Gastroesophageal sphincter (tissue), 4 donors: ENCODE measurements at regions not wholly inside any gene's neighbourhood (a gene's known extent, or its start where the extent isn't known, plus 50 kb on each side); places are given as distances from the start of the nearest gene placed in this dataset.

Experiments used
- ATAC-seq: fragments of 150-250 bp; one replicate; pipeline ENCODE4 v1.9.1; 2016; ENCODE audit warnings: mild to moderate bottlenecking, moderate library complexity
- H3K27ac ChIP-seq, 4 donors: fragments of 200-600 bp; sonication (generic) in 3 of 4; 1 replicate in 3 of 4; 2 replicates in 1 of 4; pipeline ENCODE4 v1.5.1; 2016 to 2019
- H3K27me3 ChIP-seq: fragments of 200-600 bp; sonication (generic); one replicate; pipeline ENCODE4 v1.5.1; 2019
- H3K36me3 ChIP-seq, 2 donors: fragments of 200-600 bp; sonication (generic); one replicate each; pipeline ENCODE4 v1.5.1; 2019; ENCODE audit warnings: control low read depth in 1 of 2
- H3K4me1 ChIP-seq, 3 donors: fragments of 200-600 bp; sonication (generic); 1 replicate in 2 of 3; 2 replicates in 1 of 3; pipeline ENCODE4 v1.5.1; 2016 to 2019; ENCODE audit warnings: control low read depth in 2 of 3
- H3K4me3 ChIP-seq, 2 donors: fragments of 200-600 bp; sonication (generic); one replicate each; pipeline ENCODE4 v1.5.1; 2019; ENCODE audit warnings: mild to moderate bottlenecking in 1 of 2, moderate library complexity in 1 of 2
- H3K9me3 ChIP-seq, 3 donors: fragments of 200-600 bp; sonication (generic); one replicate each; pipeline ENCODE4 v1.5.1; 2017 to 2019; ENCODE audit warnings: control low read depth in 2 of 3
- EP300 ChIP-seq: sonication (generic); formaldehyde crosslinking; IDR thresholded peaks from one replicate; pipeline ENCODE4 v1.6.1; 2017; ENCODE audit warnings: antibody characterized with exemption, mild to moderate bottlenecking
- POLR2A ChIP-seq, 2 donors: fragments of 450-650 bp; IDR thresholded peaks; one replicate each; pipeline ENCODE4 v1.6.1; 2017; ENCODE audit warnings: antibody characterized with exemption in 2 of 2, mild to moderate bottlenecking in 2 of 2, moderate library complexity in 1 of 2
- POLR2AphosphoS5 ChIP-seq: sonication (generic); formaldehyde crosslinking; IDR thresholded peaks from one replicate; pipeline ENCODE4 v1.6.1; 2017; ENCODE audit warnings: antibody characterized with exemption
- WGBS, 2 donors: methylation state at CpG; one replicate each; pipeline ENCODE4 v1.1.5; 2018; ENCODE audit warnings: low coverage in 1 of 2; 5-methylcytosine and 5-hydroxymethylcytosine counted together
- TF ChIP-seq, protein P1 (sequence below), 4 experiments: fragments of 200-600 bp in 2 of 4; fragments of 450-650 bp in 2 of 4; sonication (generic) in 1 of 4; IDR thresholded peaks; one replicate each; pipeline ENCODE4 v1.5.1; 2017 to 2019; ENCODE audit warnings: antibody characterized with exemption in 4 of 4, mild to moderate bottlenecking in 2 of 4, moderate library complexity in 2 of 4

GRCh38 chr15:97259943-97260342 lies 700.6 kb upstream of the ARRDC4 start:
- Histone ChIP-seq H3K9me3 (no peaks in the 10 kb centered on the region), H3K4me3 (no peak overlapping the region), H3K4me1 (no peaks in the 10 kb centered on the region), H3K36me3 (no peaks in the 10 kb centered on the region), H3K27ac (no peak overlapping the region), H3K27me3 (no peaks in the 10 kb centered on the region)
- no peak for ATAC-seq
- WGBS, 2 donors = 81% methylated on average over 3 of the region's 3 CpGs; no CpG with 5 or more reads in 1 of the 2 donors
- TF ChIP-seq POLR2AphosphoS5 (no peak), POLR2A (IDR thresholded peaks at IDR 0.05) (no peak), EP300 (no peak)
- TF ChIP-seq, protein P1, sequence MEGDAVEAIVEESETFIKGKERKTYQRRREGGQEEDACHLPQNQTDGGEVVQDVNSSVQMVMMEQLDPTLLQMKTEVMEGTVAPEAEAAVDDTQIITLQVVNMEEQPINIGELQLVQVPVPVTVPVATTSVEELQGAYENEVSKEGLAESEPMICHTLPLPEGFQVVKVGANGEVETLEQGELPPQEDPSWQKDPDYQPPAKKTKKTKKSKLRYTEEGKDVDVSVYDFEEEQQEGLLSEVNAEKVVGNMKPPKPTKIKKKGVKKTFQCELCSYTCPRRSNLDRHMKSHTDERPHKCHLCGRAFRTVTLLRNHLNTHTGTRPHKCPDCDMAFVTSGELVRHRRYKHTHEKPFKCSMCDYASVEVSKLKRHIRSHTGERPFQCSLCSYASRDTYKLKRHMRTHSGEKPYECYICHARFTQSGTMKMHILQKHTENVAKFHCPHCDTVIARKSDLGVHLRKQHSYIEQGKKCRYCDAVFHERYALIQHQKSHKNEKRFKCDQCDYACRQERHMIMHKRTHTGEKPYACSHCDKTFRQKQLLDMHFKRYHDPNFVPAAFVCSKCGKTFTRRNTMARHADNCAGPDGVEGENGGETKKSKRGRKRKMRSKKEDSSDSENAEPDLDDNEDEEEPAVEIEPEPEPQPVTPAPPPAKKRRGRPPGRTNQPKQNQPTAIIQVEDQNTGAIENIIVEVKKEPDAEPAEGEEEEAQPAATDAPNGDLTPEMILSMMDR (IDR thresholded peaks at IDR 0.05) = no peak

DNA sequence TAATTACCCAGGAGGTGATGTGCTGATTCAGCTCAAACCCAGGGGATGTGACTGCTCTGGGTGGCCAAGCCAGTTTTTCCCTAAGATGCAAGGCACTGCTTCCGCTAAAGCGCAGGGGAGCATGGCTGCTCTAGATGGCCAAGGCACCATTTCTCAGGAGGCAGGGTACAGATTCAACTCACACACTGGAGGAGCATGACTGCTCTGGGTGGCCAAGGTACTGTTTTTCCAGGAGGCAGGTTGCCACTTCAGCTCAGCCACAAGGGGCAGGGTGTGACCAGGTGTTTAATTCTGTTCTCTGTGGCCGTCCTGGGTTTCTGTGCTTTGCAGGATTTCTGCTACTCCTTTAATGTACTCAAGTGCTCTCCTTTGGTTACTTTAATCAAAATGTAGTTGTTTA lies 659.3 kb upstream of the ARRDC4 start:
- ATAC-seq = no peak
- 60 to 80% methylated on average over 1 of the region's 3 CpGs for WGBS, 2 donors
- Histone ChIP-seq H3K27me3 (no peaks in the 10 kb centered on the region), H3K9me3 (peaks cover 0 to 7% (median 0%) of the 10 kb centered on the region in 3 donors), H3K36me3 (no peaks in the 10 kb centered on the region), H3K4me1 (no peaks in the 10 kb centered on the region), H3K27ac (no peak overlapping the region), H3K4me3 (no peak overlapping the region)
- TF ChIP-seq POLR2AphosphoS5 (no peak), EP300 (no peak), POLR2A (IDR thresholded peaks at IDR 0.05) (no peak)
- TF ChIP-seq, protein P1 (IDR thresholded peaks at IDR 0.05) = no peak

DNA sequence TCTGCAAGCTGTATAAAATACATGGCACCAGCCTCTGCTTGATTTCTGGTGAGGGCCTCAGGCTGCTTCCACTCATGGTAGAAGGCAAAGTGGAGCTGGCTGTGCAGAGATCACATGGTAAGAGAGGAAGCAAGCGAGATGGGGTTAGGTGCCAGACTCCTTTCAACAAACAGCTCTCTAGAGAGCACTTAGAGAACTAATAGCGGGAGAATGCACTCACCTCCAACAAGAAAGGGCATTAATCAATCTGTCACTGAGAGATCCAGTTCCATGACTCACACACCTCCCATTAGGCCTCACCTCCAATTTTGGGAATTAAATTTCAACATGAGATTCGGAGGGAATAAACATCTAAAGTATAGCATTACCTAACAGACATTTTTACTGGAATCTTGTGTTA lies 644.1 kb upstream of the ARRDC4 start:
- Histone ChIP-seq H3K9me3 (no peaks in the 10 kb centered on the region), H3K27me3 (no peaks in the 10 kb centered on the region), H3K4me3 (no peak overlapping the region), H3K4me1 (no peaks in the 10 kb centered on the region), H3K27ac (no peak overlapping the region), H3K36me3 (no peaks in the 10 kb centered on the region)
- TF ChIP-seq POLR2A (IDR thresholded peaks at IDR 0.05) (no peak), EP300 (no peak), POLR2AphosphoS5 (no peak)
- TF ChIP-seq, protein P1 (IDR thresholded peaks at IDR 0.05) = no peak
- no peak for ATAC-seq
- 25 to 50% methylated on average over 2 to 3 of the region's 3 CpGs for WGBS, 2 donors

DNA sequence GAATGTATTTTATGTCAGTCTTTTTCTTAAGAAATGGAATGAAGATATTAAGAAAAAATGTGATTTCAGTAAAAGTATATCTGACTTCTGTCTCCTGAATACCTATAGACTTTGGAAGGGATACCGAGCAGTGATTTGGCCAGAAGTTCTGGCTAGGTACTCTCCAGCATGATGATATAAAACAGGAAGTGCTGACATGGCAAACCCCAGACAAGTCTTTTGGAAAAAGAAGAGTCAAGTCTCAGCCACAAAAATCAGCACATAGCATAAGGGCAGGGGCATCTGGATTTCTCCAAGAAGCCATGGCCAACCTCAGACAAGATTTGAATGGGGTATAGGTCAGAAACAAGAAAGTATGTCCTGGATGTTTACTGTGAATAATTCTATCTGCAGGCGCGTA lies 643.3 kb upstream of the ARRDC4 start:
- H3K9me3 ChIP-seq = no peaks in the 10 kb centered on the region
- H3K27me3 ChIP-seq = no peaks in the 10 kb centered on the region
- no peak for ATAC-seq
- H3K36me3 ChIP-seq = no peaks in the 10 kb centered on the region
- WGBS, 2 donors = 78 to 90% methylated on average over 2 to 3 of the region's 3 CpGs
- TF ChIP-seq, protein P1 (IDR thresholded peaks at IDR 0.05) = no peak
- TF ChIP-seq EP300 = no peak
- TF ChIP-seq POLR2A (IDR thresholded peaks at IDR 0.05) = no peak
- no peak for TF ChIP-seq POLR2AphosphoS5
- H3K27ac ChIP-seq = no peak overlapping the region
- H3K4me1 ChIP-seq = no peaks in the 10 kb centered on the region
- no peak overlapping the region for H3K4me3 ChIP-seq

GRCh38 chr15:97319291-97319690 lies 641.2 kb upstream of the ARRDC4 start:
- H3K27ac ChIP-seq = no peak overlapping the region
- no peaks in the 10 kb centered on the region for H3K27me3 ChIP-seq
- no peak for TF ChIP-seq EP300
- no peak for TF ChIP-seq POLR2A (IDR thresholded peaks at IDR 0.05)
- no peak for TF ChIP-seq POLR2AphosphoS5
- TF ChIP-seq, protein P1 (IDR thresholded peaks at IDR 0.05) = no peak
- H3K36me3 ChIP-seq = no peaks in the 10 kb centered on the region
- ATAC-seq = no peak
- 72 to 84% methylated on average over 5 of the region's 5 CpGs for WGBS, 2 donors
- H3K9me3 ChIP-seq = no peaks in the 10 kb centered on the region
- no peaks in the 10 kb centered on the region for H3K4me1 ChIP-seq
- H3K4me3 ChIP-seq = no peak overlapping the region
